ENCODE measurements at regions not wholly inside any gene's neighbourhood (a gene's known extent, or its start where the extent isn't known, plus 50 kb on each side); places are given as distances from the start of the nearest gene placed in this dataset.

DNA sequence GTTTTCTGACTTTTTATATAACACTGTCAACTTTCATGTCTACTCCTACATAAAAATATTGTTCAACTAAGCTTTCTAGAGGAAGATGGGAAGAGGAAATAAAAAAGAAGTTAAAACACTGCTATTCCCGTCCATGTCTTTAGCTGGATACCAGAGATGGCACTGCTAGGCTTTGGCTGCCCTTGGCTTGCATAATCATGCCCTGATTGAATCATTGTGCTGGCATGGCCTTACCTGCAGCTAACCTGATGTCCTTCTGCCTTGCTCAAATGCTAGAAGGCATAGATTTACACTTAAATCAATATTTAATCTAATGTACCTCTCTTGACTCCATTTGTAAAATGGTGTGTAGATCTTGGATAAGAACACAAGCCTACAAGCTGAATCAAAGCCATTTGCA is 539.7 kb upstream of the IL12A start:
- no peak for DNase-seq (ENCODE audit: extremely low spot score, unreplicated experiment)
- H3K4me1 Mint-ChIP-seq (ENCODE audit: unreplicated experiment): peaks cover 10% of the 10 kb centered on the region
- no peaks in the 10 kb centered on the region for H3K27me3 Mint-ChIP-seq (ENCODE audit: unreplicated experiment)
- no peaks in the 10 kb centered on the region for H3K9me3 Mint-ChIP-seq (ENCODE audit: unreplicated experiment)
- no peak overlapping the region for H3K27ac Mint-ChIP-seq (ENCODE audit: unreplicated experiment)
- TF ChIP-seq, protein P1, sequence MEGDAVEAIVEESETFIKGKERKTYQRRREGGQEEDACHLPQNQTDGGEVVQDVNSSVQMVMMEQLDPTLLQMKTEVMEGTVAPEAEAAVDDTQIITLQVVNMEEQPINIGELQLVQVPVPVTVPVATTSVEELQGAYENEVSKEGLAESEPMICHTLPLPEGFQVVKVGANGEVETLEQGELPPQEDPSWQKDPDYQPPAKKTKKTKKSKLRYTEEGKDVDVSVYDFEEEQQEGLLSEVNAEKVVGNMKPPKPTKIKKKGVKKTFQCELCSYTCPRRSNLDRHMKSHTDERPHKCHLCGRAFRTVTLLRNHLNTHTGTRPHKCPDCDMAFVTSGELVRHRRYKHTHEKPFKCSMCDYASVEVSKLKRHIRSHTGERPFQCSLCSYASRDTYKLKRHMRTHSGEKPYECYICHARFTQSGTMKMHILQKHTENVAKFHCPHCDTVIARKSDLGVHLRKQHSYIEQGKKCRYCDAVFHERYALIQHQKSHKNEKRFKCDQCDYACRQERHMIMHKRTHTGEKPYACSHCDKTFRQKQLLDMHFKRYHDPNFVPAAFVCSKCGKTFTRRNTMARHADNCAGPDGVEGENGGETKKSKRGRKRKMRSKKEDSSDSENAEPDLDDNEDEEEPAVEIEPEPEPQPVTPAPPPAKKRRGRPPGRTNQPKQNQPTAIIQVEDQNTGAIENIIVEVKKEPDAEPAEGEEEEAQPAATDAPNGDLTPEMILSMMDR (IDR thresholded peaks at IDR 0.05): no peak
- H3K36me3 Mint-ChIP-seq (ENCODE audit: unreplicated experiment): no peaks in the 10 kb centered on the region
- no peak overlapping the region for H3K4me3 Mint-ChIP-seq (ENCODE audit: unreplicated experiment)

DNA sequence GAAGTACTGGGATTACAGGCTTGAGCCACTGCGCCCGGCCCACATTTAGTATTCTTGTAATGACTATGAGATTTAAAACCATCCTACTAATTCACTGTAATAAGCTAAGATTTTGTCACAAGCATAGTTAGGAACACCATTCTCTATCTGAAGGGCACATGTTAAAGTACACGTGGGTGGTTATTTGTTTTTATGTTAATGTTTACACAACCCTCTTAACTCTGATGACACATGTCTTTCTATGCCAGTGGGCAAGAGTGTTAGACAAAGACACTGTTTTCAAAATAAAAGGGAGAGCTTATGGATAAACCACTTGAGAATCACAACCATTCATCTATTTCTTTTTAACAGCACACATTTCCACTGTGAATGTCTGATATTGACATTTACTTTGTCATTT is 537.6 kb upstream of the IL12A start:
- H3K27ac Mint-ChIP-seq (ENCODE audit: unreplicated experiment): no peak overlapping the region
- H3K27me3 Mint-ChIP-seq (ENCODE audit: unreplicated experiment): no peaks in the 10 kb centered on the region
- DNase-seq (ENCODE audit: extremely low spot score, unreplicated experiment): no peak
- H3K9me3 Mint-ChIP-seq (ENCODE audit: unreplicated experiment): no peaks in the 10 kb centered on the region
- H3K36me3 Mint-ChIP-seq (ENCODE audit: unreplicated experiment): no peaks in the 10 kb centered on the region
- TF ChIP-seq, protein P1 (IDR thresholded peaks at IDR 0.05): no peak
- no peak overlapping the region for H3K4me3 Mint-ChIP-seq (ENCODE audit: unreplicated experiment)
- peaks cover 10% of the 10 kb centered on the region for H3K4me1 Mint-ChIP-seq (ENCODE audit: unreplicated experiment)

DNA sequence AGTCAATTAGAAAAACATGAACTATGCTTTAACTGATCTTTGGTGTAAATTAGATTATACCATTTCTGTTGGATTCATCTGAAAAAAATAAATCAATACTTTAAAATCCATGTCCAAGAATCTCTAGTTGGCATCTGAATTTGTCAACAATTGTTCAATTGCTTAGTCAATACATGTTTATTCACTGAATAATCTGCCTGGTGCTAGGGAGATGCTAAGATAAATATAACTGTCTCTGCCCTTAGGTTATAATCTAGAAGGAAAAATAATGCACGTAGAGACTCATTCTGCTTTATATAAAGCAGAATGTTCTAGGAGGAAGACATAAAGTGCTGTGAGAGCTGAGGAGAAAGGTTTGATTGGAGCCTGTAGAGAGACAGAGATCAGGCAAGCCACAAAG is 537.2 kb upstream of the IL12A start:
- Mint-ChIP-seq H3K27ac (ENCODE audit: unreplicated experiment) (no peak overlapping the region), H3K27me3 (ENCODE audit: unreplicated experiment) (no peaks in the 10 kb centered on the region), H3K4me3 (ENCODE audit: unreplicated experiment) (no peak overlapping the region), H3K4me1 (ENCODE audit: unreplicated experiment) (peaks cover 10% of the 10 kb centered on the region), H3K36me3 (ENCODE audit: unreplicated experiment) (no peaks in the 10 kb centered on the region), H3K9me3 (ENCODE audit: unreplicated experiment) (no peaks in the 10 kb centered on the region)
- TF ChIP-seq, protein P1 (IDR thresholded peaks at IDR 0.05): no peak
- no peak for DNase-seq (ENCODE audit: extremely low spot score, unreplicated experiment)

DNA sequence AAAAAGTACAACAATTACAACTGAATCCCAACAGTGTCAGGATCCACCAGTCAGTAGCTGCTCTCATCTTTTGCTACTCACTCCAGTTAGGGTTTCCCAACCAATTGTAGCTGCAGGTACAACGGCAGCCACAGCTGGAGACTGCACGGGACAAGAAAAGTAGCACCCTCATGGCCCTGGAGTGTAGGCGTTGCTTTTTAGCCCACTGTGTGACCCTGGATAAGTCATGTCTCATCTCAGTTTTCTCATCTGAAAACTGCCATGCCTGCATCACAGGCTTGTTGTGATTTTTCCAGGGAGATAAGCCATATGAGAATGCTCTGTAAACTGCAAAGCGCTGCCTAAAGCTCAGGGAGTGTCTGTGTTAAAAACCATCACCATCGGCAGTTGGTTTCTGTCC is 535.6 kb upstream of the IL12A start:
- DNase-seq (ENCODE audit: extremely low spot score, unreplicated experiment): no peak
- no peak overlapping the region for H3K4me3 Mint-ChIP-seq (ENCODE audit: unreplicated experiment)
- H3K27ac Mint-ChIP-seq (ENCODE audit: unreplicated experiment): no peak overlapping the region
- peaks cover 16% of the 10 kb centered on the region for H3K4me1 Mint-ChIP-seq (ENCODE audit: unreplicated experiment)
- no peaks in the 10 kb centered on the region for H3K9me3 Mint-ChIP-seq (ENCODE audit: unreplicated experiment)
- TF ChIP-seq, protein P1 (IDR thresholded peaks at IDR 0.05): no peak
- H3K36me3 Mint-ChIP-seq (ENCODE audit: unreplicated experiment): no peaks in the 10 kb centered on the region
- no peaks in the 10 kb centered on the region for H3K27me3 Mint-ChIP-seq (ENCODE audit: unreplicated experiment)

DNA sequence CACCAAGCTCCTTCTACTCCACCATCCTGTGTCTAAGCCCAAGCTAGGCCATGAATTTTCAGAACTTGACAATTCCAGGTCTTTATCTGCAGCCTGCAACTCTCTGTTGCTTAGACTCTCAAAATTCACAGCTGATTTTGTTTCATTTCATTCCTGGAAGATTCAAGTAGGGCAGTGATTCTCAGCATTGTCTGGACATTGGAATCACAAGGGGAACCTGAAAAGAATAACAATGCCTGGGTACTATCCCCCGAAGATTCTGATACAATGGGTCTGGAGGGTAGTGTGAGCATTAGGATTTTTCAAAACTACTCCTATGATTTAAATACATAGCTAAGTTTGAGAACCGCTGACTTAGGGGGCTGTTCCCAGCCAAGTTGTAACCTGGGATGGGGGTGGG is 534.7 kb upstream of the IL12A start:
- no peaks in the 10 kb centered on the region for H3K9me3 Mint-ChIP-seq (ENCODE audit: unreplicated experiment)
- H3K27me3 Mint-ChIP-seq (ENCODE audit: unreplicated experiment): no peaks in the 10 kb centered on the region
- TF ChIP-seq, protein P1 (IDR thresholded peaks at IDR 0.05): no peak
- no peak overlapping the region for H3K27ac Mint-ChIP-seq (ENCODE audit: unreplicated experiment)
- H3K4me3 Mint-ChIP-seq (ENCODE audit: unreplicated experiment): no peak overlapping the region
- DNase-seq (ENCODE audit: extremely low spot score, unreplicated experiment): no peak
- no peaks in the 10 kb centered on the region for H3K36me3 Mint-ChIP-seq (ENCODE audit: unreplicated experiment)
- H3K4me1 Mint-ChIP-seq (ENCODE audit: unreplicated experiment): peaks cover 25% of the 10 kb centered on the region
